HEK293 (cell line): ENCODE measurements at regions not wholly inside any gene's neighbourhood (a gene's known extent, or its start where the extent isn't known, plus 50 kb on each side); places are given as distances from the start of the nearest gene placed in this dataset.

Source experiments
- CTCF ChIA-PET: fragments of 350-600 bp; formaldehyde crosslinking; extraction: SDS; loops from one replicate; lab custom pipeline; 2021; ENCODE audit warnings: antibody characterized with exemption; lab: Yijun Ruan, JAX
- POLR2A ChIA-PET: fragments of 300-600 bp; formaldehyde crosslinking; extraction: SDS; loops from one replicate; lab custom pipeline; 2020; ENCODE audit warnings: antibody characterized with exemption, inconsistent platforms; lab: Yijun Ruan, JAX
- H3K27ac ChIP-seq: fragments of 200-500 bp; sonication (Bioruptor generic); 2 replicates; pipeline ENCODE4 v1.5.1; 2014; ENCODE audit warnings: low read depth, low read length, control low read depth, inconsistent platforms; ENCODE audit errors: extremely low read depth
- H3K36me3 ChIP-seq, 2 experiments: fragments of 200-500 bp in 1 of 2; sonication (Bioruptor generic) in 1 of 2; 1 replicate in 1 of 2; 2 replicates in 1 of 2; pipeline ENCODE4 v1.5.1; 2014 to 2017; ENCODE audit warnings: inconsistent platforms in 2 of 2, low read length in 2 of 2; ENCODE audit not compliant: control insufficient read depth in 2 of 2, insufficient read depth in 1 of 2
- H3K4me1 ChIP-seq: fragments of 200-500 bp; sonication (Bioruptor generic); 2 replicates; pipeline ENCODE4 v1.5.1; 2014; ENCODE audit warnings: mild to moderate bottlenecking, low read length, inconsistent platforms; ENCODE audit not compliant: control insufficient read depth, insufficient read depth
- H3K4me3 ChIP-seq: 2 replicates; pipeline ENCODE4 v1.5.1; 2011; ENCODE audit warnings: low read depth, mild to moderate bottlenecking, control low read depth, low read length, moderate library complexity
- H3K9me3 ChIP-seq: fragments of 200-500 bp; sonication (Bioruptor generic); 2 replicates; pipeline ENCODE4 v1.5.1; 2014; ENCODE audit warnings: low read depth, low read length, inconsistent platforms; ENCODE audit not compliant: control insufficient read depth, insufficient read depth
- BCL11A ChIP-seq: fragments of 450-650 bp; formaldehyde crosslinking; IDR thresholded peaks from 2 replicates; pipeline ENCODE4 v1.5.1; 2016; ENCODE audit warnings: low read depth, missing biosample characterization, missing genetic modification characterization
- SP3 ChIP-seq: fragments of 450-650 bp; formaldehyde crosslinking; IDR thresholded peaks from 2 replicates; pipeline ENCODE4 v1.5.1; 2016; ENCODE audit warnings: missing biosample characterization, missing genetic modification characterization
- WT1 ChIP-seq: fragments of 450-650 bp; formaldehyde crosslinking; IDR thresholded peaks from 2 replicates; pipeline ENCODE4 v1.5.1; 2016; ENCODE audit warnings: missing biosample characterization, missing genetic modification characterization
- YY1 ChIP-seq: fragments of 450-650 bp; formaldehyde crosslinking; IDR thresholded peaks from 2 replicates; pipeline ENCODE4 v1.5.1; 2018; ENCODE audit warnings: missing biosample characterization, missing genetic modification characterization
- YY2 ChIP-seq: fragments of 450-650 bp; formaldehyde crosslinking; IDR thresholded peaks from 2 replicates; pipeline ENCODE4 v1.5.1; 2016; ENCODE audit warnings: missing biosample characterization, missing genetic modification characterization
- ZNF175 ChIP-seq: fragments of 450-650 bp; formaldehyde crosslinking; IDR thresholded peaks from 2 replicates; pipeline ENCODE4 v1.5.1; 2016; ENCODE audit warnings: missing biosample characterization, missing genetic modification characterization
- ZNF266 ChIP-seq: fragments of 450-650 bp; formaldehyde crosslinking; IDR thresholded peaks from 2 replicates; pipeline ENCODE4 v1.5.1; 2016; ENCODE audit warnings: missing biosample characterization, missing genetic modification characterization, low read depth
- ZNF510 ChIP-seq: fragments of 450-650 bp; formaldehyde crosslinking; IDR thresholded peaks from 2 replicates; pipeline ENCODE4 v1.5.1; 2018; ENCODE audit warnings: mild to moderate bottlenecking, missing genetic modification characterization, missing biosample characterization; ENCODE audit not compliant: insufficient replicate concordance
- ZNF555 ChIP-seq: fragments of 450-650 bp; formaldehyde crosslinking; conservative IDR thresholded peaks from 2 replicates; pipeline ENCODE4 v1.5.1; 2017; ENCODE audit warnings: missing biosample characterization, mild to moderate bottlenecking, missing genetic modification characterization, inconsistent platforms
- ZNF561 ChIP-seq: fragments of 450-650 bp; IDR thresholded peaks from 2 replicates; pipeline ENCODE4 v1.5.1; 2018; ENCODE audit warnings: missing biosample characterization, missing genetic modification characterization, borderline replicate concordance
- ZNF571 ChIP-seq: fragments of 450-650 bp; formaldehyde crosslinking; IDR thresholded peaks from 2 replicates; pipeline ENCODE4 v1.5.0; 2017; ENCODE audit warnings: missing biosample characterization, missing genetic modification characterization
- ZNF585B ChIP-seq: fragments of 450-650 bp; formaldehyde crosslinking; IDR thresholded peaks from 2 replicates; pipeline ENCODE4 v1.5.1; 2016; ENCODE audit warnings: missing biosample characterization, missing genetic modification characterization
- ZNF654 ChIP-seq: fragments of 450-650 bp; formaldehyde crosslinking; IDR thresholded peaks from 2 replicates; pipeline ENCODE4 v1.5.1; 2016; ENCODE audit warnings: low read depth, missing biosample characterization, missing genetic modification characterization
- ZNF660 ChIP-seq: fragments of 450-650 bp; IDR thresholded peaks from 2 replicates; pipeline ENCODE4 v1.5.1; 2018; ENCODE audit warnings: missing biosample characterization, mild to moderate bottlenecking, missing genetic modification characterization
- ZNF792 ChIP-seq: fragments of 450-650 bp; formaldehyde crosslinking; IDR thresholded peaks from 2 replicates; pipeline ENCODE4 v1.5.1; 2016; ENCODE audit warnings: missing biosample characterization, missing genetic modification characterization
- TF ChIP-seq, protein P1 (sequence below): fragments of 450-650 bp; formaldehyde crosslinking; IDR thresholded peaks from 2 replicates; pipeline ENCODE4 v1.5.1; 2016; ENCODE audit warnings: missing biosample characterization, missing genetic modification characterization
- TF ChIP-seq, protein P2 (sequence below): fragments of 450-650 bp; formaldehyde crosslinking; IDR thresholded peaks from 2 replicates; pipeline ENCODE4 v1.5.1; 2016; ENCODE audit warnings: missing biosample characterization, missing genetic modification characterization
- TF ChIP-seq, protein P3 (sequence below): fragments of 450-650 bp; formaldehyde crosslinking; IDR thresholded peaks from 2 replicates; pipeline ENCODE4 v1.5.0; 2017; ENCODE audit warnings: missing biosample characterization, missing genetic modification characterization, borderline replicate concordance
- TF ChIP-seq, protein P4 (sequence below): fragments of 450-650 bp; formaldehyde crosslinking; IDR thresholded peaks from 2 replicates; pipeline ENCODE4 v1.5.1; 2017; ENCODE audit warnings: missing biosample characterization, missing genetic modification characterization
- TF ChIP-seq, protein P5 (sequence below): fragments of 450-650 bp; formaldehyde crosslinking; IDR thresholded peaks from 2 replicates; pipeline ENCODE4 v1.5.1; 2017; ENCODE audit warnings: missing biosample characterization, missing genetic modification characterization

DNA sequence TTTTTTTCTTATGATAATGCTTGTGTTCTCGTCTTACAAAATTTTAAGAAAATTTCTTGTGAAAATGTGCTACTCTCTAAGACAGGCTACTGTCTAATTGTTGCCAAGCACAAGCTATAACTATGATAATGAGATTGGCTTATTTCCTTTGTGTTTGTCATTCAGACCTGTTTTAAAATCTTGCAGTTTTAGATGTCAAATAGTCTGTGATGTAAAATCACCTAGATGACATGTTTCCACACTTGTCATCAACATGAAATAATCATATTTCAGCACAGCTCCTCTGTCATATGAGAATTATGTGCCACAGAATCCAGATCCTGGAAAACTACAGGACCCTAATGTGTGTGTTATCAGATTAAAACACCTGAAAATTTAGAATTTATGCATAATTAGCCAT lies 539.7 kb downstream of the USP25 start:
- TF ChIP-seq ZNF660 = no peak
- CTCF ChIA-PET = no interaction called here
- Histone ChIP-seq H3K4me3 (no peak overlapping the region), H3K9me3 (no peaks in the 10 kb centered on the region), H3K27ac (no peak overlapping the region), H3K36me3 (no peaks in the 10 kb centered on the region), H3K4me1 (no peaks in the 10 kb centered on the region)
- POLR2A ChIA-PET = no interaction called here

DNA sequence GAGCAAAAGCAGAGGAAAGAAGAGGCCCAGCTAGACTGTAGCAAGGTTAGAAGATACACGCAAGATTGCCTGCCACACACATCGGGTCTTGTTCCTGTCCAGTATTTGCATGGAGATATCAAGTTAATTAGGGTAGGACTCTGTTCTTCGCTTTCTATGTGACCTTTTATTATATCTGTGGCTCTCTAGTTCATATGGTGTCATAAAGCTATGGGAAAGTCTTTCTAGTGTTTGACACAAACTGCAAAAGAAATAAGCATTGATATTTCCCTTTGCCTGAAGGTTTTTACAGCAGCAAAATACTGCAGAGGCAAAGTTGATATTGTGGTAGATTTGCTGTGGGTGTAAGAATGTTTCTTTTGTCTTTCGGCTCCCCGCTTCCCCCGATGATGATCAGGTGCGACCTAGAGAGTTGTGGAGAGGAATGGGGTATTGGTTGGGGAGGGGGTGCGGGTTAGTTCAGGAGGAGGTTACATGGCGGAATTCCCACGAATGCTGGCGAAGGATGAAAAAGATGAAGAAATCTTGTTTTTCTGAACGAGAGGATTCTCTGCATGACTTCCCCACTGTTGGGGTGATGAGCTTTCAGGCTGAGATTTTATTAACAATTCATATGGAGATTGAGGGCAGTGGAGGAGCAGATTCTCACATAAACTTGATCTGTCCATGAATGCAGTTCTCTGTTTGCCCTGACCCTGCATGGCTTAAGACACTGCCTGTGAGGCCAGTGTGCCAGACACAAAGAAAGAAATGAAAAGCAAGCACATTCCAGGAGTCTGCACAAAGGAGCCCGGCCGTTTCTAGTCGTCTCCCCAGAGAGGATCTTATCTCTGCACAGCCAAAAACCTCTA lies 550.2 kb downstream of the USP25 start:
- Histone ChIP-seq H3K9me3 (no peaks in the 10 kb centered on the region), H3K4me1 (peaks cover 25% of the 10 kb centered on the region), H3K27ac (peak overlapping the region; percentile 66), H3K4me3 (no peak overlapping the region), H3K36me3 (no peaks in the 10 kb centered on the region)
- ChIA-PET CTCF (interaction anchor here (0.6 kb wide), 2 partner anchors 207 to 721 kb away, joined by 3 to 4 read pairs; no protein-coding TSS in a partner anchor), POLR2A (no interaction called here)
- no peak for TF ChIP-seq ZNF561 (tag by site-specific recombination)
- TF ChIP-seq ZNF510 (tag by site-specific recombination) = no peak
- no peak for TF ChIP-seq BCL11A
- TF ChIP-seq ZNF555 (tag by site-specific recombination) = no peak
- TF ChIP-seq ZNF175 = no peak
- TF ChIP-seq ZNF654 (tag by site-specific recombination) = no peak
- TF ChIP-seq, protein P1, sequence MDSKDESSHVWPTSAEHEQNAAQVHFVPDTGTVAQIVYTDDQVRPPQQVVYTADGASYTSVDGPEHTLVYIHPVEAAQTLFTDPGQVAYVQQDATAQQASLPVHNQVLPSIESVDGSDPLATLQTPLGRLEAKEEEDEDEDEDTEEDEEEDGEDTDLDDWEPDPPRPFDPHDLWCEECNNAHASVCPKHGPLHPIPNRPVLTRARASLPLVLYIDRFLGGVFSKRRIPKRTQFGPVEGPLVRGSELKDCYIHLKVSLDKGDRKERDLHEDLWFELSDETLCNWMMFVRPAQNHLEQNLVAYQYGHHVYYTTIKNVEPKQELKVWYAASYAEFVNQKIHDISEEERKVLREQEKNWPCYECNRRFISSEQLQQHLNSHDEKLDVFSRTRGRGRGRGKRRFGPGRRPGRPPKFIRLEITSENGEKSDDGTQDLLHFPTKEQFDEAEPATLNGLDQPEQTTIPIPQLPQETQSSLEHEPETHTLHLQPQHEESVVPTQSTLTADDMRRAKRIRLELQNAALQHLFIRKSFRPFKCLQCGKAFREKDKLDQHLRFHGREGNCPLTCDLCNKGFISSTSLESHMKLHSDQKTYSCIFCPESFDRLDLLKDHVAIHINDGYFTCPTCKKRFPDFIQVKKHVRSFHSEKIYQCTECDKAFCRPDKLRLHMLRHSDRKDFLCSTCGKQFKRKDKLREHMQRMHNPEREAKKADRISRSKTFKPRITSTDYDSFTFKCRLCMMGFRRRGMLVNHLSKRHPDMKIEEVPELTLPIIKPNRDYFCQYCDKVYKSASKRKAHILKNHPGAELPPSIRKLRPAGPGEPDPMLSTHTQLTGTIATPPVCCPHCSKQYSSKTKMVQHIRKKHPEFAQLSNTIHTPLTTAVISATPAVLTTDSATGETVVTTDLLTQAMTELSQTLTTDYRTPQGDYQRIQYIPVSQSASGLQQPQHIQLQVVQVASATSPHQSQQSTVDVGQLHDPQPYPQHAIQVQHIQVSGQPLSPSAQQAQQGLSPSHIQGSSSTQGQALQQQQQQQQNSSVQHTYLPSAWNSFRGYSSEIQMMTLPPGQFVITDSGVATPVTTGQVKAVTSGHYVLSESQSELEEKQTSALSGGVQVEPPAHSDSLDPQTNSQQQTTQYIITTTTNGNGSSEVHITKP (tag by site-specific recombination) = no peak
- TF ChIP-seq, protein P2, sequence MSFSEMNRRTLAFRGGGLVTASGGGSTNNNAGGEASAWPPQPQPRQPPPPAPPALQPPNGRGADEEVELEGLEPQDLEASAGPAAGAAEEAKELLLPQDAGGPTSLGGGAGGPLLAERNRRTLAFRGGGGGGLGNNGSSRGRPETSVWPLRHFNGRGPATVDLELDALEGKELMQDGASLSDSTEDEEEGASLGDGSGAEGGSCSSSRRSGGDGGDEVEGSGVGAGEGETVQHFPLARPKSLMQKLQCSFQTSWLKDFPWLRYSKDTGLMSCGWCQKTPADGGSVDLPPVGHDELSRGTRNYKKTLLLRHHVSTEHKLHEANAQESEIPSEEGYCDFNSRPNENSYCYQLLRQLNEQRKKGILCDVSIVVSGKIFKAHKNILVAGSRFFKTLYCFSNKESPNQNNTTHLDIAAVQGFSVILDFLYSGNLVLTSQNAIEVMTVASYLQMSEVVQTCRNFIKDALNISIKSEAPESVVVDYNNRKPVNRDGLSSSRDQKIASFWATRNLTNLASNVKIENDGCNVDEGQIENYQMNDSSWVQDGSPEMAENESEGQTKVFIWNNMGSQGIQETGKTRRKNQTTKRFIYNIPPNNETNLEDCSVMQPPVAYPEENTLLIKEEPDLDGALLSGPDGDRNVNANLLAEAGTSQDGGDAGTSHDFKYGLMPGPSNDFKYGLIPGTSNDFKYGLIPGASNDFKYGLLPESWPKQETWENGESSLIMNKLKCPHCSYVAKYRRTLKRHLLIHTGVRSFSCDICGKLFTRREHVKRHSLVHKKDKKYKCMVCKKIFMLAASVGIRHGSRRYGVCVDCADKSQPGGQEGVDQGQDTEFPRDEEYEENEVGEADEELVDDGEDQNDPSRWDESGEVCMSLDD = no peak
- TF ChIP-seq ZNF571 = no peak
- TF ChIP-seq, protein P3, sequence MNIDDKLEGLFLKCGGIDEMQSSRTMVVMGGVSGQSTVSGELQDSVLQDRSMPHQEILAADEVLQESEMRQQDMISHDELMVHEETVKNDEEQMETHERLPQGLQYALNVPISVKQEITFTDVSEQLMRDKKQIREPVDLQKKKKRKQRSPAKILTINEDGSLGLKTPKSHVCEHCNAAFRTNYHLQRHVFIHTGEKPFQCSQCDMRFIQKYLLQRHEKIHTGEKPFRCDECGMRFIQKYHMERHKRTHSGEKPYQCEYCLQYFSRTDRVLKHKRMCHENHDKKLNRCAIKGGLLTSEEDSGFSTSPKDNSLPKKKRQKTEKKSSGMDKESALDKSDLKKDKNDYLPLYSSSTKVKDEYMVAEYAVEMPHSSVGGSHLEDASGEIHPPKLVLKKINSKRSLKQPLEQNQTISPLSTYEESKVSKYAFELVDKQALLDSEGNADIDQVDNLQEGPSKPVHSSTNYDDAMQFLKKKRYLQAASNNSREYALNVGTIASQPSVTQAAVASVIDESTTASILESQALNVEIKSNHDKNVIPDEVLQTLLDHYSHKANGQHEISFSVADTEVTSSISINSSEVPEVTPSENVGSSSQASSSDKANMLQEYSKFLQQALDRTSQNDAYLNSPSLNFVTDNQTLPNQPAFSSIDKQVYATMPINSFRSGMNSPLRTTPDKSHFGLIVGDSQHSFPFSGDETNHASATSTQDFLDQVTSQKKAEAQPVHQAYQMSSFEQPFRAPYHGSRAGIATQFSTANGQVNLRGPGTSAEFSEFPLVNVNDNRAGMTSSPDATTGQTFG (tag by site-specific recombination) = no peak
- TF ChIP-seq SP3 (tag by site-specific recombination) = no peak
- no peak for TF ChIP-seq WT1 (tag by site-specific recombination)
- TF ChIP-seq, protein P4, sequence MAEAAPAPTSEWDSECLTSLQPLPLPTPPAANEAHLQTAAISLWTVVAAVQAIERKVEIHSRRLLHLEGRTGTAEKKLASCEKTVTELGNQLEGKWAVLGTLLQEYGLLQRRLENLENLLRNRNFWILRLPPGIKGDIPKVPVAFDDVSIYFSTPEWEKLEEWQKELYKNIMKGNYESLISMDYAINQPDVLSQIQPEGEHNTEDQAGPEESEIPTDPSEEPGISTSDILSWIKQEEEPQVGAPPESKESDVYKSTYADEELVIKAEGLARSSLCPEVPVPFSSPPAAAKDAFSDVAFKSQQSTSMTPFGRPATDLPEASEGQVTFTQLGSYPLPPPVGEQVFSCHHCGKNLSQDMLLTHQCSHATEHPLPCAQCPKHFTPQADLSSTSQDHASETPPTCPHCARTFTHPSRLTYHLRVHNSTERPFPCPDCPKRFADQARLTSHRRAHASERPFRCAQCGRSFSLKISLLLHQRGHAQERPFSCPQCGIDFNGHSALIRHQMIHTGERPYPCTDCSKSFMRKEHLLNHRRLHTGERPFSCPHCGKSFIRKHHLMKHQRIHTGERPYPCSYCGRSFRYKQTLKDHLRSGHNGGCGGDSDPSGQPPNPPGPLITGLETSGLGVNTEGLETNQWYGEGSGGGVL (tag by site-specific recombination) = no peak
- no peak for TF ChIP-seq ZNF266
- TF ChIP-seq, protein P5, sequence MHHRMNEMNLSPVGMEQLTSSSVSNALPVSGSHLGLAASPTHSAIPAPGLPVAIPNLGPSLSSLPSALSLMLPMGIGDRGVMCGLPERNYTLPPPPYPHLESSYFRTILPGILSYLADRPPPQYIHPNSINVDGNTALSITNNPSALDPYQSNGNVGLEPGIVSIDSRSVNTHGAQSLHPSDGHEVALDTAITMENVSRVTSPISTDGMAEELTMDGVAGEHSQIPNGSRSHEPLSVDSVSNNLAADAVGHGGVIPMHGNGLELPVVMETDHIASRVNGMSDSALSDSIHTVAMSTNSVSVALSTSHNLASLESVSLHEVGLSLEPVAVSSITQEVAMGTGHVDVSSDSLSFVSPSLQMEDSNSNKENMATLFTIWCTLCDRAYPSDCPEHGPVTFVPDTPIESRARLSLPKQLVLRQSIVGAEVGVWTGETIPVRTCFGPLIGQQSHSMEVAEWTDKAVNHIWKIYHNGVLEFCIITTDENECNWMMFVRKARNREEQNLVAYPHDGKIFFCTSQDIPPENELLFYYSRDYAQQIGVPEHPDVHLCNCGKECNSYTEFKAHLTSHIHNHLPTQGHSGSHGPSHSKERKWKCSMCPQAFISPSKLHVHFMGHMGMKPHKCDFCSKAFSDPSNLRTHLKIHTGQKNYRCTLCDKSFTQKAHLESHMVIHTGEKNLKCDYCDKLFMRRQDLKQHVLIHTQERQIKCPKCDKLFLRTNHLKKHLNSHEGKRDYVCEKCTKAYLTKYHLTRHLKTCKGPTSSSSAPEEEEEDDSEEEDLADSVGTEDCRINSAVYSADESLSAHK (tag by site-specific recombination) = no peak
- no peak for TF ChIP-seq YY2 (tag by site-specific recombination)
- TF ChIP-seq YY1 (tag by site-specific recombination) = no peak
- no peak for TF ChIP-seq ZNF585B (tag by site-specific recombination)
- no peak for TF ChIP-seq ZNF792 (tag by site-specific recombination)
